H9 (cell line): ENCODE measurements at regions not wholly inside any gene's neighbourhood (a gene's known extent, or its start where the extent isn't known, plus 50 kb on each side); places are given as distances from the start of the nearest gene placed in this dataset.

Source experiments
- DNase-seq: peaks from one replicate; pipeline ENCODE4 v3.0.0-alpha.2; 2017
- H2AFZ ChIP-seq: one replicate; pipeline ENCODE4 v1.6.1; 2013; ENCODE audit warnings: mild to moderate bottlenecking, low read length, control low read depth, moderate library complexity
- H2AK5ac ChIP-seq: 2 replicates; pipeline ENCODE4 v1.6.1; 2013; ENCODE audit warnings: low read length, control low read depth, mixed read lengths; ENCODE audit not compliant: insufficient read length
- H2BK120ac ChIP-seq: one replicate; pipeline ENCODE4 v1.6.1; 2013; ENCODE audit warnings: low read depth, mild to moderate bottlenecking, low read length, control low read depth, inconsistent platforms; ENCODE audit not compliant: poor library complexity, severe bottlenecking
- H2BK12ac ChIP-seq: 2 replicates; pipeline ENCODE4 v1.6.1; 2013; ENCODE audit warnings: low read length, control low read depth, mixed read lengths, low read depth; ENCODE audit not compliant: insufficient read length
- H2BK15ac ChIP-seq: 2 replicates; pipeline ENCODE4 v1.6.1; 2013; ENCODE audit warnings: low read depth, low read length, control low read depth
- H2BK20ac ChIP-seq: one replicate; pipeline ENCODE4 v1.6.1; 2013; ENCODE audit warnings: low read depth, mild to moderate bottlenecking, low read length, control low read depth, inconsistent platforms; ENCODE audit not compliant: poor library complexity, severe bottlenecking
- H2BK5ac ChIP-seq: 2 replicates; pipeline ENCODE4 v1.6.1; 2013; ENCODE audit warnings: low read length, control low read depth, mixed read lengths; ENCODE audit not compliant: insufficient read length
- H3K14ac ChIP-seq: 2 replicates; pipeline ENCODE4 v1.6.1; 2013; ENCODE audit warnings: low read length, control low read depth; ENCODE audit not compliant: insufficient read depth
- H3K18ac ChIP-seq: 2 replicates; pipeline ENCODE4 v1.6.1; 2013; ENCODE audit warnings: low read depth, mild to moderate bottlenecking, mixed read lengths, low read length, control low read depth; ENCODE audit not compliant: insufficient read length
- H3K23ac ChIP-seq: 2 replicates; pipeline ENCODE4 v1.6.1; 2013; ENCODE audit warnings: low read length, control low read depth, mixed read lengths, low read depth; ENCODE audit not compliant: insufficient read length
- H3K23me2 ChIP-seq: 2 replicates; pipeline ENCODE4 v1.6.1; 2013; ENCODE audit warnings: low read depth, mild to moderate bottlenecking, mixed read lengths, low read length, control low read depth; ENCODE audit not compliant: insufficient read length, poor library complexity, severe bottlenecking
- H3K27ac ChIP-seq: 2 replicates; pipeline ENCODE4 v1.5.1; 2013; ENCODE audit warnings: low read length, control low read depth, mixed read lengths, low read depth; ENCODE audit not compliant: insufficient read length
- H3K27me3 ChIP-seq: 2 replicates; pipeline ENCODE4 v1.6.1; 2013; ENCODE audit warnings: low read length, control low read depth, inconsistent platforms; ENCODE audit not compliant: insufficient read depth
- H3K4ac ChIP-seq: 2 replicates; pipeline ENCODE4 v1.6.1; 2013; ENCODE audit warnings: low read depth, mild to moderate bottlenecking, control low read depth, inconsistent platforms, low read length, moderate library complexity
- H3K4me1 ChIP-seq: 2 replicates; pipeline ENCODE4 v1.6.1; 2013; ENCODE audit warnings: low read length, control low read depth, inconsistent platforms; ENCODE audit not compliant: insufficient read depth
- H3K4me2 ChIP-seq: 2 replicates; pipeline ENCODE4 v1.6.1; 2013; ENCODE audit warnings: low read length, control low read depth, mixed read lengths; ENCODE audit not compliant: insufficient read length, insufficient read depth
- H3K56ac ChIP-seq: 2 replicates; pipeline ENCODE4 v1.6.1; 2013; ENCODE audit warnings: low read depth, mild to moderate bottlenecking, mixed read lengths, low read length, control low read depth; ENCODE audit not compliant: insufficient read length
- H3K79me1 ChIP-seq: 2 replicates; pipeline ENCODE4 v1.6.1; 2013; ENCODE audit warnings: low read depth, mild to moderate bottlenecking, moderate library complexity, low read length, control low read depth, inconsistent platforms; ENCODE audit not compliant: insufficient read depth, poor library complexity, severe bottlenecking
- H3K79me2 ChIP-seq: 2 replicates; pipeline ENCODE4 v1.6.1; 2013; ENCODE audit warnings: low read length, control low read depth, inconsistent platforms; ENCODE audit not compliant: insufficient read depth
- H3K9ac ChIP-seq: 2 replicates; pipeline ENCODE4 v1.6.1; 2013; ENCODE audit warnings: low read length, control low read depth, mixed read lengths; ENCODE audit not compliant: insufficient read length; ENCODE audit errors: extremely low read depth
- H3K9me3 ChIP-seq: one replicate; pipeline ENCODE4 v1.6.1; 2013; ENCODE audit warnings: low read depth, low read length, inconsistent platforms; ENCODE audit not compliant: control insufficient read depth
- H3T11ph ChIP-seq: one replicate; pipeline ENCODE4 v1.6.1; 2013; ENCODE audit warnings: mild to moderate bottlenecking, low read length, control low read depth, inconsistent platforms
- H4K20me1 ChIP-seq: one replicate; pipeline ENCODE4 v1.6.1; 2013; ENCODE audit not compliant: control insufficient read depth, insufficient read length, insufficient read depth
- H4K5ac ChIP-seq: 2 replicates; pipeline ENCODE4 v1.6.1; 2013; ENCODE audit warnings: low read depth, mild to moderate bottlenecking, mixed read lengths, low read length, control low read depth; ENCODE audit not compliant: insufficient read length
- H4K8ac ChIP-seq: replicated peaks from 2 replicates; pipeline ENCODE4 v1.6.1; 2013; ENCODE audit warnings: low read length, control low read depth, mixed read lengths, low read depth; ENCODE audit not compliant: insufficient read length
- H4K91ac ChIP-seq: 2 replicates; pipeline ENCODE4 v1.6.1; 2013; ENCODE audit warnings: low read depth, mild to moderate bottlenecking, moderate library complexity, mixed read lengths, low read length, control low read depth; ENCODE audit not compliant: insufficient read length
- H3K27ac Mint-ChIP-seq, 3 experiments: 2 replicates in 2 of 3; 3 replicates in 1 of 3; pipeline ENCODE4 v1.8.0; 2020 to 2021; ENCODE audit warnings: mixed read lengths in 3 of 3, mild to moderate bottlenecking in 1 of 3, moderate library complexity in 1 of 3
- H3K27me3 Mint-ChIP-seq: 2 replicates; pipeline ENCODE4 v1.8.0; 2021; ENCODE audit warnings: low read depth, mild to moderate bottlenecking, moderate library complexity, mixed read lengths
- H3K36me3 Mint-ChIP-seq, 3 experiments: 2 replicates in 2 of 3; 3 replicates in 1 of 3; pipeline ENCODE4 v1.8.0; 2020 to 2021; ENCODE audit warnings: low read depth in 3 of 3, mixed read lengths in 3 of 3; ENCODE audit not compliant: insufficient read depth in 1 of 3
- H3K4me1 Mint-ChIP-seq, 2 experiments: 2 replicates each; pipeline ENCODE4 v1.8.0; 2020; ENCODE audit warnings: mixed read lengths in 2 of 2
- H3K4me3 Mint-ChIP-seq, 2 experiments: 2 replicates in 1 of 2; 3 replicates in 1 of 2; pipeline ENCODE4 v1.8.0; 2020 to 2021; ENCODE audit warnings: mild to moderate bottlenecking in 2 of 2, mixed read lengths in 2 of 2, moderate library complexity in 1 of 2
- H3K9me3 Mint-ChIP-seq, 2 experiments: 2 replicates in 1 of 2; 3 replicates in 1 of 2; pipeline ENCODE4 v1.8.0; 2020; ENCODE audit warnings: mild to moderate bottlenecking in 2 of 2, mixed read lengths in 2 of 2, moderate library complexity in 1 of 2
- WGBS: extraction: QIAGEN DNeasy Blood & Tissue Kit; methylation state at CpG from one replicate; pipeline ENCODE4 v1.1.7; 2013; ENCODE audit warnings: missing lambda C conversion rate, low lambda C conversion rate, mixed read lengths; ENCODE audit not compliant: insufficient read length; ENCODE audit errors: extremely low coverage; 5-methylcytosine and 5-hydroxymethylcytosine counted together
- TF ChIP-seq, protein P1 (sequence below): fragments of 200-600 bp; sonication (generic); conservative IDR thresholded peaks from 3 replicates; pipeline ENCODE4 v1.8.0; 2021; ENCODE audit warnings: antibody characterized with exemption, mild to moderate bottlenecking

DNA sequence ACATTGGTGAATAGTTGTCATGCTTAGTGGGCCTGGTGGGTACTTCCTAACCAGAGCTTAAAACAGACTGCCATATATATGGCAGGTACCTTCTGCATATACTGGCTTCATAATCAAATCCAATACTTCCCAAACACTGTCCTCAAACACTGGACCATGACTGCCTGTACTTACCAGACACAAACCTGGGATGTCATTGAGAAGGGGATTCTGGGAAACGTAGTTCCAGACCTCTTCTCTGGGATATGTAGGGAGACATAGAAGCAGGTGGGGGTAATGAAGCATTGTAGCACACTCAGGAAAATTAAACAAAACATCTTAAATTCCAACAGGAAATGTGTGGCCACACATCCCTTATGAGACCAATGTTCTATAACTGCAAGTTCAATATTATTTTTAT is 76.5 kb upstream of the ADAMTS5 start:
- Mint-ChIP-seq H3K4me1 (peaks cover 12 to 18% of the 10 kb centered on the region in 2 experiments), H3K36me3 (no peaks in the 10 kb centered on the region; a peak in 1 of 7 replicates), H3K4me3 (no peak overlapping the region), H3K9me3 (peaks cover 0 to 3% of the 10 kb centered on the region in 2 experiments; a peak in 2 of 5 replicates), H3K27ac (no peak overlapping the region), H3K27me3 (no peaks in the 10 kb centered on the region)
- Histone ChIP-seq H3K23ac (no peak overlapping the region), H4K5ac (no peak overlapping the region), H3K9ac (no peak overlapping the region), H2BK5ac (no peak overlapping the region), H3K4ac (no peak overlapping the region), H3K4me1 (no peaks in the 10 kb centered on the region), H4K20me1 (no peaks in the 10 kb centered on the region), H2BK12ac (no peak overlapping the region), H2AK5ac (no peak overlapping the region), H2BK120ac (no peak overlapping the region), H4K91ac (no peak overlapping the region), H3K4me2 (no peak overlapping the region), H3K79me1 (no peaks in the 10 kb centered on the region), H3K79me2 (no peaks in the 10 kb centered on the region), H3T11ph (no peak overlapping the region), H2BK15ac (no peak overlapping the region), H2BK20ac (no peak overlapping the region), H3K18ac (no peak overlapping the region), H3K56ac (no peak overlapping the region), H3K14ac (no peak overlapping the region), H3K9me3 (no peaks in the 10 kb centered on the region), H3K27ac (no peak overlapping the region), H2AFZ (no peak overlapping the region), H3K27me3 (no peaks in the 10 kb centered on the region), H3K23me2 (no peaks in the 10 kb centered on the region), H4K8ac (no peak overlapping the region)
- DNase-seq: no peak
- WGBS: no CpG with 5 or more reads among the region's 1 CpG
- TF ChIP-seq, protein P1, sequence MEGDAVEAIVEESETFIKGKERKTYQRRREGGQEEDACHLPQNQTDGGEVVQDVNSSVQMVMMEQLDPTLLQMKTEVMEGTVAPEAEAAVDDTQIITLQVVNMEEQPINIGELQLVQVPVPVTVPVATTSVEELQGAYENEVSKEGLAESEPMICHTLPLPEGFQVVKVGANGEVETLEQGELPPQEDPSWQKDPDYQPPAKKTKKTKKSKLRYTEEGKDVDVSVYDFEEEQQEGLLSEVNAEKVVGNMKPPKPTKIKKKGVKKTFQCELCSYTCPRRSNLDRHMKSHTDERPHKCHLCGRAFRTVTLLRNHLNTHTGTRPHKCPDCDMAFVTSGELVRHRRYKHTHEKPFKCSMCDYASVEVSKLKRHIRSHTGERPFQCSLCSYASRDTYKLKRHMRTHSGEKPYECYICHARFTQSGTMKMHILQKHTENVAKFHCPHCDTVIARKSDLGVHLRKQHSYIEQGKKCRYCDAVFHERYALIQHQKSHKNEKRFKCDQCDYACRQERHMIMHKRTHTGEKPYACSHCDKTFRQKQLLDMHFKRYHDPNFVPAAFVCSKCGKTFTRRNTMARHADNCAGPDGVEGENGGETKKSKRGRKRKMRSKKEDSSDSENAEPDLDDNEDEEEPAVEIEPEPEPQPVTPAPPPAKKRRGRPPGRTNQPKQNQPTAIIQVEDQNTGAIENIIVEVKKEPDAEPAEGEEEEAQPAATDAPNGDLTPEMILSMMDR: no peak
